ENCODE measurements at regions not wholly inside any gene's neighbourhood (a gene's known extent, or its start where the extent isn't known, plus 50 kb on each side); places are given as distances from the start of the nearest gene placed in this dataset.

- no peak for TF ChIP-seq CTCF (conservative IDR thresholded peaks at IDR 0.05; ENCODE audit: low read depth)
- no peak for DNase-seq (ENCODE audit: low spot score)
- POLR2A ChIA-PET (ENCODE audit: low non-redundant PET), result no interaction called here
- no peak overlapping the region for H3K27ac ChIP-seq
- CTCF ChIA-PET, result interaction anchor here (0.6 kb wide), 1 partner anchor 53 kb away, joined by 4 read pairs; no protein-coding TSS in a partner anchor
Measured at GRCh38 chr11:87820011-87820410, 355.2 kb downstream of the RAB38 start.

GRCh38 chr11:87819151-87819550 is 356.1 kb downstream of the RAB38 start:
- no peak for DNase-seq (ENCODE audit: low spot score)
- POLR2A ChIA-PET (ENCODE audit: low non-redundant PET), result no interaction called here
- TF ChIP-seq CTCF (conservative IDR thresholded peaks at IDR 0.05; ENCODE audit: low read depth), result no peak
- no peak overlapping the region for H3K27ac ChIP-seq
- CTCF ChIA-PET, result no interaction called here

GRCh38 chr11:87812571-87813365 is 362.5 kb downstream of the RAB38 start:
- no peak for DNase-seq (ENCODE audit: low spot score)
- TF ChIP-seq CTCF (conservative IDR thresholded peaks at IDR 0.05; ENCODE audit: low read depth), result no peak
- no peak overlapping the region for H3K27ac ChIP-seq
- POLR2A ChIA-PET (ENCODE audit: low non-redundant PET), result no interaction called here
- CTCF ChIA-PET, result no interaction called here

GRCh38 chr11:87810486-87810885 is 364.8 kb downstream of the RAB38 start:
- ChIA-PET CTCF (no interaction called here), POLR2A (ENCODE audit: low non-redundant PET) (no interaction called here)
- no peak for DNase-seq (ENCODE audit: low spot score)
- H3K27ac ChIP-seq, result no peak overlapping the region
- no peak for TF ChIP-seq CTCF (conservative IDR thresholded peaks at IDR 0.05; ENCODE audit: low read depth)

- CTCF ChIA-PET, result no interaction called here
- TF ChIP-seq CTCF (conservative IDR thresholded peaks at IDR 0.05; ENCODE audit: low read depth), result no peak
- POLR2A ChIA-PET (ENCODE audit: low non-redundant PET), result no interaction called here
Measured at GRCh38 chr11:87809256-87809655, 366.0 kb downstream of the RAB38 start.

GRCh38 chr11:87804176-87804575 is 371.1 kb downstream of the RAB38 start:
- TF ChIP-seq CTCF (conservative IDR thresholded peaks at IDR 0.05; ENCODE audit: low read depth), result no peak
- POLR2A ChIA-PET (ENCODE audit: low non-redundant PET), result no interaction called here
- no peak for DNase-seq (ENCODE audit: low spot score)

More at GRCh38 chr11:87809256-87809655, 366.0 kb downstream of the RAB38 start:
- DNase-seq (ENCODE audit: low spot score), result no peak
- H3K27ac ChIP-seq, result no peak overlapping the region

More at GRCh38 chr11:87804176-87804575, 371.1 kb downstream of the RAB38 start:
- CTCF ChIA-PET, result no interaction called here
- no peak overlapping the region for H3K27ac ChIP-seq

All from RWPE1 (cell line).